H1 (cell line): ENCODE measurements at regions not wholly inside any gene's neighbourhood (a gene's known extent, or its start where the extent isn't known, plus 50 kb on each side); places are given as distances from the start of the nearest gene placed in this dataset.

Source experiments
- CTCF ChIP-seq, 3 experiments: IDR thresholded peaks; 1 replicate in 2 of 3; 2 replicates in 1 of 3; pipeline versions ENCODE4 v1.5.1 to v1.6.1; 2011; ENCODE audit warnings: low read length in 3 of 3, mild to moderate bottlenecking in 3 of 3, inconsistent platforms in 2 of 3, low read depth in 1 of 3, moderate library complexity in 1 of 3; ENCODE audit not compliant: insufficient read depth in 1 of 3; ENCODE audit errors: control extremely low read depth in 1 of 3

GRCh38 chr2:45084361-45085020, 75.2 kb upstream of the SIX2 start (continued):
- no peak for TF ChIP-seq CTCF (IDR thresholded peaks at IDR 0.05; ENCODE audit: control extremely low read depth in 1 of 3, insufficient read depth in 1 of 3, low read depth in 1 of 3, low read length in 3 of 3)
- TF ChIP-seq, all 59 proteins: peak for 0
